HAP-1 (cell line): ENCODE measurements at regions not wholly inside any gene's neighbourhood (a gene's known extent, or its start where the extent isn't known, plus 50 kb on each side); places are given as distances from the start of the nearest gene placed in this dataset.

Experiments used
- DNase-seq, 2 experiments: peaks; one replicate each; pipeline ENCODE4 v3.0.0-alpha.2; 2016 to 2020; ENCODE audit warnings: low spot score in 2 of 2
- H3K27me3 ChIP-seq: fragments of 250-450 bp; sonication (Bioruptor Pico); 2 replicates; pipeline ENCODE4 v1.5.1; 2020; ENCODE audit warnings: low read depth, mild to moderate bottlenecking, moderate library complexity
- H3K36me3 ChIP-seq: fragments of 250-450 bp; sonication (Bioruptor Pico); replicated peaks from 2 replicates; pipeline ENCODE4 v1.5.1; 2020; ENCODE audit warnings: mild to moderate bottlenecking
- H3K4me1 ChIP-seq: fragments of 250-450 bp; sonication (Bioruptor Pico); 2 replicates; pipeline ENCODE4 v1.5.1; 2020; ENCODE audit warnings: mild to moderate bottlenecking
- H3K4me3 ChIP-seq: fragments of 250-450 bp; sonication (Bioruptor Pico); 2 replicates; pipeline ENCODE4 v1.5.1; 2020; ENCODE audit warnings: mild to moderate bottlenecking, moderate library complexity
- H3K9me3 ChIP-seq: fragments of 250-450 bp; sonication (Bioruptor Pico); 2 replicates; pipeline ENCODE4 v1.5.1; 2020; ENCODE audit warnings: mild to moderate bottlenecking, moderate library complexity
- in situ Hi-C: fragments of 300-500 bp; cut with MboI; formaldehyde crosslinking; loops from 3 replicates; pipeline ENCODE4 v1.14.3; 2020; ENCODE audit warnings: low sequenced_read_pairs, inconsistent platforms, mixed read lengths

DNA sequence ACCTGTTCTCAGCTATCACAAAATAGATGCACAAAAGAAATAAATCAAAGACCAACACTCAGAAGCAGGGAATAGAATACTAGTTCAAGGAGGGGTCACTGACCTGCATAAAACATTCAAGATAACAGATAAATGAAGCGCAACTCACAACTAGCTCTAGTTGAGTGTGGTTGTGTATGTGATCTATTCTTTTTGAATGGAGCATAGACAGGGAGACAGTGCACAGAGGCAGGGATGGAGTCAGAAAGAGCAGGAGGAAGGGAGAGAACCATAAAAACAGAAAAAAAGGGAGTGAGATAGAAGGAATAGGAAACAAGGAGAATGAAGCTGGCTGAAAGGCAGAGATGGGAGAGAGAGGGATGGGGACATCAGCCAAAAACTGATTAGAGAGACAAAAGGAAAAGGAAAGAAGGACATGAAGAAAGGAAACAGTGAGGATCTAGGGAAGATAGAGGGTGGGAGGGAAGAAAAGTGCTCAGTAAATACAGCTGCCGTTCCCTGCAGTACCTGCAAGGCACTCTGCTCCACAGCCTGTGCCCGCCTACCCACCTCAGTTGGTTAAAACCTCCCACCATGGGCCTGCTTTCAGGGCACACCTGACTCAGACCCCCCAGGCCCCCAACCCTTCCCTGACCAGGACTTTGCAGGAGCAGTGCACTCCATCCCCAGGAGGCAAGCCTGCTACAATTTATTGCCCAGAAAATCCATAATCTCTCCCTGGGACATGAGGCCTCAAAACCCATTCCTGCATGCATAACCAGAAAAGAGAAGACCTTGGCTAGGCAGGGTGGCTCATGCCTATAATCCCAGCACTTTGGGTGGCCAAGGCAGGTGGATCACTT lies 385.2 kb upstream of the POU3F1 start:
- Histone ChIP-seq H3K4me1 (no peaks in the 10 kb centered on the region), H3K36me3 (no peaks in the 10 kb centered on the region), H3K4me3 (no peak overlapping the region), H3K27me3 (peaks cover 9% of the 10 kb centered on the region; the same call in 1 of the 2 replicates), H3K9me3 (no peaks in the 10 kb centered on the region)
- in situ Hi-C loops, result no loop called here
- DNase-seq, result no peak

GRCh38 chr1:38430949-38431348 lies 384.4 kb upstream of the POU3F1 start:
- H3K9me3 ChIP-seq, result no peaks in the 10 kb centered on the region
- H3K27me3 ChIP-seq, result peaks cover 5% of the 10 kb centered on the region; the same call in 1 of the 2 replicates
- H3K4me1 ChIP-seq, result no peaks in the 10 kb centered on the region
- in situ Hi-C loops, result no loop called here
- no peak overlapping the region for H3K4me3 ChIP-seq
- H3K36me3 ChIP-seq, result no peaks in the 10 kb centered on the region
- DNase-seq, result no peak

DNA sequence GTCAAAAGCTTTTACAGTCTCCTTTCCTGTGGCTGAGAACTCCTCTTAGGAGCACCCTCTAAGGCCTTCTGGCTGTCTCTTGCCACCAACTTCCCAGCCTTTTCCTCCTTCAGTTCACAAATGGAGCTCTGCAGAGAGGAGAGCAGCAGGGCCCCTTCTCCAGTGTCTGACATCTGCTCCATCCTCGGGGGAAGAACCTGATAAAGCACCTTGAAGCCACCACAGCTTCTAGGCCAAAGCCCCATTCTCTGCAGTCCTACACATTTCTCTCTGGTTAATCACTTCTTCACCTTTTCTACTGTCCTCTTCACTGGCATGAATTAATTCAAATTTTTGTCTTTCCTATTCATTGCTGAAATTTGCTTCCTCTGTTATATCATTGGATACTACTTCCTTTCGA lies 378.1 kb upstream of the POU3F1 start:
- in situ Hi-C loops, result no loop called here
- Histone ChIP-seq H3K4me1 (no peaks in the 10 kb centered on the region), H3K36me3 (no peaks in the 10 kb centered on the region), H3K27me3 (no peaks in the 10 kb centered on the region), H3K9me3 (no peaks in the 10 kb centered on the region), H3K4me3 (no peak overlapping the region)
- no peak for DNase-seq

DNA sequence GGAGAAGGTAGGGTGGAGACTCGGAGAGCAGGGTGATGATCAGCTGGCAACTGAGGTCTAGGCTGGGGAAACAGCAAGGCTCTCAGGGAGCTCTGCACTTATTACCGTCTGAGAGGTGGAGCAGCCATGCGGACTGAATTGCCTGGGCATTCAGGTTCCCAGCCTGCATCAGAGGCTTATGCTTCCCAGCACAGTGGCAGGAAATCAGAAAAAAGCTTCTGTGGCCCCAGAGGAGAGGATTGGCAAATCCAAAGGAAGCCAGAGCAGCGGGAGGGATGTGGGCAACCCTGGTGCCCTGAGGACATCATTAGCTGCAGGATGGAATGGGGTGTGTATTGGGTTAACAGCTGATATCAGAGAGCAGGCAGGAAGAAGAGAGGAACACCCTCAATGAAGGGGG lies 374.1 kb upstream of the POU3F1 start:
- in situ Hi-C loops, result no loop called here
- no peaks in the 10 kb centered on the region for H3K4me1 ChIP-seq
- H3K36me3 ChIP-seq, result no peaks in the 10 kb centered on the region
- H3K9me3 ChIP-seq, result no peaks in the 10 kb centered on the region
- no peaks in the 10 kb centered on the region for H3K27me3 ChIP-seq
- no peak for DNase-seq
- H3K4me3 ChIP-seq, result no peak overlapping the region

GRCh38 chr1:38418195-38419030 lies 371.8 kb upstream of the POU3F1 start:
- Histone ChIP-seq H3K27me3 (no peaks in the 10 kb centered on the region), H3K9me3 (no peaks in the 10 kb centered on the region), H3K4me1 (no peaks in the 10 kb centered on the region), H3K36me3 (no peaks in the 10 kb centered on the region), H3K4me3 (no peak overlapping the region)
- DNase-seq, result no peak
- in situ Hi-C loops, result no loop called here

GRCh38 chr1:38403667-38404066 lies 357.1 kb upstream of the POU3F1 start:
- no peaks in the 10 kb centered on the region for H3K4me1 ChIP-seq
- peak in 1 of 2 experiments; percentile 33 for DNase-seq
- no peak overlapping the region for H3K4me3 ChIP-seq
- no peaks in the 10 kb centered on the region for H3K36me3 ChIP-seq
- in situ Hi-C loops, result no loop called here
- no peaks in the 10 kb centered on the region; the same call in 1 of the 2 replicates for H3K9me3 ChIP-seq
- 0 out of 2 replicates have a peak, but pooled peaks cover 5% of the 10 kb centered on the region for H3K27me3 ChIP-seq

DNA sequence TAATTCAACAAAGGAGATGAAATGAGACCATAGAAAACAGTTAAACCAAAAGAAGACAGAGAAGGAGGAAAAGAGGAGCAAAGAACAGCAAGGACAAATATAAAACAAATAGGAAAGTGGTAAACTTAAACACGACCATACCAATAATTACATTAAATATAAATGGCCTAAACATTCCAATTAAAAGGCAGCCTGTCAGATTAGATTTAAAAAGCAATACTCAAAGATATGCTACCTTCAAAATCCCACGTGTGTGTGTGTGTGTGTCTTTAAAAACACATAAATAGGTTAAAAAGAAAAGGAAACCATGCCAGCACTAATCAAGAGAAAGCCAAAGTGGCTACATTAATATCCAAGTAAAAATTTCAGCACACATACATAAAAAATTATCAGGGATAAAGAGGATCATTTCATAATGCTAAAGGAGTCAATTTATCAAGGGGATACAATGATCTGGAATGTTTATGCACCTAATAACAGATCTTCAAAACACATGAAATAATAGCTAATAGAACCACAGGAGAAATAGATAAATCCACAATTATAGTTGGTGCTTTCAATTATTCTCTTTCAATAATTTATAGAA lies 355.7 kb upstream of the POU3F1 start:
- Histone ChIP-seq H3K4me3 (no peak overlapping the region), H3K36me3 (no peaks in the 10 kb centered on the region), H3K9me3 (no peaks in the 10 kb centered on the region; the same call in 1 of the 2 replicates), H3K4me1 (no peaks in the 10 kb centered on the region), H3K27me3 (0 out of 2 replicates have a peak, but pooled peaks cover 5% of the 10 kb centered on the region)
- DNase-seq, result no peak
- in situ Hi-C loops, result no loop called here

GRCh38 chr1:38396606-38397005 lies 350.0 kb upstream of the POU3F1 start:
- in situ Hi-C loops, result no loop called here
- H3K9me3 ChIP-seq, result no peaks in the 10 kb centered on the region
- 0 out of 2 replicates have a peak, but pooled peaks cover 5% of the 10 kb centered on the region for H3K27me3 ChIP-seq
- no peak for DNase-seq
- no peaks in the 10 kb centered on the region for H3K36me3 ChIP-seq
- H3K4me3 ChIP-seq, result no peak overlapping the region
- no peaks in the 10 kb centered on the region for H3K4me1 ChIP-seq

DNA sequence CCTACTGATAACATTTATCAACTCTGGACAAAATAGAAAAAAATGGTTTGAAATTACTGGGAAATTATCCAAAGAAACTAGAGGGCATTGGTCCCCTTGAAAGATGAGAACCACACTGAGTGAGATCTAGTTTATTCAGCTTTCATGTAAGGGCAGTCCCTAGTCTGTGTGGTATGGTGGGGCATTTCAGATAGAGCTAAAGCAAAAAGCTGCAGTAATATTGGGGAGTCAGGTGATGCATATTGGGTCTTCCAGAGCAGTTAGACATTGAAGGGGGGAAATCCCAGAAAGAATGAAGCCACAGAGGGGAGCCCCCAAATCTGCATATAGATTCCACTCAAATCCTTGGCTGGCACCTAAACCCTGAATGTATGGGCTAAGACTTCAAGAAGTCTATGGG lies 347.7 kb upstream of the POU3F1 start:
- in situ Hi-C loops, result no loop called here
- Histone ChIP-seq H3K4me3 (no peak overlapping the region), H3K4me1 (no peaks in the 10 kb centered on the region), H3K9me3 (no peaks in the 10 kb centered on the region), H3K27me3 (no peaks in the 10 kb centered on the region), H3K36me3 (no peaks in the 10 kb centered on the region)
- DNase-seq, result no peak

DNA sequence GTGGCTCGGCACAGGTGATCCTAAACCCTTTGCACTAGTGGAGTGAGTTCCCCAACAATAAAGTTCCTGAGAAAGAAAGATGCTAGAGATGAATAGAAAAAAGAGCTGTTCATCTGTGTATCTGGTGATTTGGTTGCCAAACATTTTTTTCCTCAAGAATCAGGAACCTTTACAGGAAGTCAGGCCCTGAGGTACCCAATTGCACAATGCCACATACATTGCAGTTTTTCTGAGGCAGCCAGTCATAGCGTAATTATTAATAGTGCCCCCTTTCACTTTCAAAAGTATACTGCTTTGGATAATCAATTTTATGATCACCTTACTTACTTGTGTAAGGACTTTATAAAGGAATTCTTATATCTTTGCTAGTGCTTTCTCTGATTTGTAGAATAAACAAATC lies 346.3 kb upstream of the POU3F1 start:
- in situ Hi-C loops, result no loop called here
- Histone ChIP-seq H3K27me3 (no peaks in the 10 kb centered on the region), H3K36me3 (no peaks in the 10 kb centered on the region), H3K4me3 (no peak overlapping the region), H3K9me3 (no peaks in the 10 kb centered on the region), H3K4me1 (no peaks in the 10 kb centered on the region)
- no peak for DNase-seq

GRCh38 chr1:38381256-38381655 lies 334.7 kb upstream of the POU3F1 start:
- no peak overlapping the region for H3K4me3 ChIP-seq
- in situ Hi-C loops, result no loop called here
- H3K4me1 ChIP-seq, result no peaks in the 10 kb centered on the region
- H3K9me3 ChIP-seq, result no peaks in the 10 kb centered on the region
- no peak for DNase-seq
- H3K27me3 ChIP-seq, result peaks cover 9% of the 10 kb centered on the region; the same call in 1 of the 2 replicates
- H3K36me3 ChIP-seq, result no peaks in the 10 kb centered on the region

- H3K4me3 ChIP-seq, result no peak overlapping the region
- H3K9me3 ChIP-seq, result no peaks in the 10 kb centered on the region
- no peaks in the 10 kb centered on the region; the same call in 1 of the 2 replicates for H3K27me3 ChIP-seq
- no peaks in the 10 kb centered on the region for H3K4me1 ChIP-seq
- in situ Hi-C loops, result loop anchor here (10.0 kb wide), 1 partner anchor 62 kb away; no protein-coding TSS in a partner anchor
- H3K36me3 ChIP-seq, result no peaks in the 10 kb centered on the region
- DNase-seq, result no peak
Observed at GRCh38 chr1:38376577-38376976, 330.0 kb upstream of the POU3F1 start.

DNA sequence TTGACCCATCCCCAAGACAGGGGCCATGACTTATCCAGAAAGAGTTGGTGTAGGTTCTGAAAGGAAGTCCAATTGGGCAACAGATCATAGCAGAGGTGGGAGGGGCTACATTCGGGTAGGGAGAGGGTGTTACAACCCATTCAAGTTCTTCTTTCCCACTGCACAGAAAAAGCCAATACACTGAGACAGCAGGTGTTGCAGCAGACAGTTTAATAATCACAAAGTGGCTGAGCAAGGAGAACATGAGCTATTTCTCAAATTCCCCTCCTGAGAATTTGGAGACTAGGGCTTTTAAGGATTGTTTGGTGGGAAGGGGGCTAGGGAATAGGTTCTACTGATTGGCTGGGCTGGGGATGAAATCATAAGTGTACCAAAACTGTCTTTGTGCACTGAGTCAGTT lies 328.4 kb upstream of the POU3F1 start:
- Histone ChIP-seq H3K9me3 (no peaks in the 10 kb centered on the region), H3K4me3 (no peak overlapping the region), H3K4me1 (peaks cover 9% of the 10 kb centered on the region), H3K27me3 (no peaks in the 10 kb centered on the region; the same call in 1 of the 2 replicates), H3K36me3 (no peaks in the 10 kb centered on the region)
- no peak for DNase-seq
- in situ Hi-C loops, result loop anchor here (10.0 kb wide), 1 partner anchor 60 kb away; no protein-coding TSS in a partner anchor
